ENCODE measurements at regions not wholly inside any gene's neighbourhood (a gene's known extent, or its start where the extent isn't known, plus 50 kb on each side); places are given as distances from the start of the nearest gene placed in this dataset.
"Not testable (repeated sequence)": the region's sequence is repeated elsewhere in the genome, so short reads cannot be mapped to it uniquely, and the experiment has no call there.

DNA sequence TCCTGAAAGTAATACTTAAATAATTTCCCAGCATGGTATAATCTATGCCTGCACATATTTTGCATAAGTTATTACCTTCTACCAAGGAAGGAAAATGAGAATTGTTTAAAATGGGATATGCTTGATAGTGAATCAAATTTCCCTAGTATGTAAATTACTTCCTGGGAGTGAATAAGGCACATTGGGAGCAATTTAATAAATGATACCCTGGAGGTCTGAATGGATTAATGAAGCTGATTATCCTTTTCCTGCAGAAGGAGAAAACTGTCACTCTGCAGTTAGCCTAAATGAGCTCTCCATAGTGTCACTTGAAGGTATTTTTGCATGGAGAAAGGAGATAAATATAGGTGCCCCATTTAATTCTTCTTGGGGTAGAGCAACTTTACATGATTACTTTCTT is 2212.0 kb downstream of the PCDH7 start:
- Histone ChIP-seq H3K36me3 (ENCODE audit: control insufficient read depth, insufficient read depth, low read length) (no peaks in the 10 kb centered on the region), H3K4me2 (ENCODE audit: extremely low read depth, insufficient read depth, low read length) (no peak overlapping the region), H3K4me3 (replicated peaks in 1 of 4; ENCODE audit: control extremely low read depth in 1 of 4, insufficient read depth in 1 of 4, low read depth in 3 of 4, low read length in 4 of 4) (no peak overlapping the region), H3K9ac (ENCODE audit: insufficient read depth, low read length) (no peak overlapping the region), H3K9me3 (ENCODE audit: control insufficient read depth, insufficient read depth, low read depth, low read length) (no peaks in the 10 kb centered on the region), H2AFZ (ENCODE audit: low read length) (no peak overlapping the region), H4K20me1 (ENCODE audit: control insufficient read depth, extremely low read depth, insufficient read depth, low read length) (no peaks in the 10 kb centered on the region), H3K27ac (ENCODE audit: insufficient read depth, low read length) (no peak overlapping the region), H3K4me1 (ENCODE audit: control insufficient read depth, extremely low read depth, insufficient read depth, low read length) (no peaks in the 10 kb centered on the region), H3K27me3 (ENCODE audit: control insufficient read depth, insufficient read depth, low read length) (no peaks in the 10 kb centered on the region), H3K79me2 (ENCODE audit: control insufficient read depth, insufficient read depth, low read length) (no peaks in the 10 kb centered on the region)
- no peak for TF ChIP-seq EZH2 (IDR thresholded peaks at IDR 0.05; ENCODE audit: low read length, missing control alignments)
- TF ChIP-seq, protein P1, sequence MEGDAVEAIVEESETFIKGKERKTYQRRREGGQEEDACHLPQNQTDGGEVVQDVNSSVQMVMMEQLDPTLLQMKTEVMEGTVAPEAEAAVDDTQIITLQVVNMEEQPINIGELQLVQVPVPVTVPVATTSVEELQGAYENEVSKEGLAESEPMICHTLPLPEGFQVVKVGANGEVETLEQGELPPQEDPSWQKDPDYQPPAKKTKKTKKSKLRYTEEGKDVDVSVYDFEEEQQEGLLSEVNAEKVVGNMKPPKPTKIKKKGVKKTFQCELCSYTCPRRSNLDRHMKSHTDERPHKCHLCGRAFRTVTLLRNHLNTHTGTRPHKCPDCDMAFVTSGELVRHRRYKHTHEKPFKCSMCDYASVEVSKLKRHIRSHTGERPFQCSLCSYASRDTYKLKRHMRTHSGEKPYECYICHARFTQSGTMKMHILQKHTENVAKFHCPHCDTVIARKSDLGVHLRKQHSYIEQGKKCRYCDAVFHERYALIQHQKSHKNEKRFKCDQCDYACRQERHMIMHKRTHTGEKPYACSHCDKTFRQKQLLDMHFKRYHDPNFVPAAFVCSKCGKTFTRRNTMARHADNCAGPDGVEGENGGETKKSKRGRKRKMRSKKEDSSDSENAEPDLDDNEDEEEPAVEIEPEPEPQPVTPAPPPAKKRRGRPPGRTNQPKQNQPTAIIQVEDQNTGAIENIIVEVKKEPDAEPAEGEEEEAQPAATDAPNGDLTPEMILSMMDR (conservative IDR thresholded peaks at IDR 0.05 in 1 of 2, IDR thresholded peaks at IDR 0.05 in 1 of 2; ENCODE audit: low read depth in 1 of 2, low read length in 2 of 2), result no peak
- DNase-seq (ENCODE audit: low read depth in 2 of 2), result no peak

DNA sequence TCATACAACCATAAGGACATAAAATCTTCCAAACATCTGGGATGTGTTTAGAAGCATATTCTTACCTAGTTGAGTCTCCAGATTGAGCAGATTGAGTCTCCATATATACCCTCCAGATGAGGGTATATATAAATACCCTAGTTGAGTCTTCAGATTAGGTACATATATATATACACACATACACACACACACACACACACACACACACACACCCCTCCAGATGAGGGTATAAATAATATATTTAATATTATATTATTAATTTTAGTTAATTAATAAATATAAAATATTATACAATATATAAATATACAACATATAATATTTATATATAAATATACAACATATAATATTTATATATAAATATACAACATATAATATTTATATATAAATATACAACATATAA is 2219.1 kb downstream of the PCDH7 start:
- not testable (repeated sequence) for H3K79me2 ChIP-seq (ENCODE audit: control insufficient read depth, insufficient read depth, low read length); H3K4me3 ChIP-seq (replicated peaks in 1 of 4; ENCODE audit: control extremely low read depth in 1 of 4, insufficient read depth in 1 of 4, low read depth in 3 of 4, low read length in 4 of 4)

DNA sequence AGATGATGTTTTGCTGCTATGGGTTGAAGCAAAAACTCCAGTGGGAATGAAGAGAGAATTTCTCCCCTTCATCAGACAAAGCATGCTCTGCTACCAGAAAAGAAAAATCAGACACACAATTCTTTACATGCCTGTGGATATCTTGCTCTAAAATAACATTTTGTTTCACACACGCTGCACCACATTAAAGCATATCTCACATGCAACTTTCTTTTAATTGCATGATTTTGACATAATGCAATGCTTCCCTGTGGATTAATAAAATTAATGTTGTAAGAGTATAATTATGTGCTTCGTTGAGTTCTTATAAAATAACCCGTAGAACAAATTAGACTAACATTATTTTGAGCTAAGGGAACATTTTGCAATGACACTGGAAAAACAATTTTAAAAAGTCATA is 2230.7 kb downstream of the PCDH7 start:
- Histone ChIP-seq H4K20me1 (ENCODE audit: control insufficient read depth, extremely low read depth, insufficient read depth, low read length) (no peaks in the 10 kb centered on the region), H3K27ac (ENCODE audit: insufficient read depth, low read length) (no peak overlapping the region), H3K4me1 (ENCODE audit: control insufficient read depth, extremely low read depth, insufficient read depth, low read length) (no peaks in the 10 kb centered on the region), H3K4me2 (ENCODE audit: extremely low read depth, insufficient read depth, low read length) (no peak overlapping the region), H3K79me2 (ENCODE audit: control insufficient read depth, insufficient read depth, low read length) (no peaks in the 10 kb centered on the region), H2AFZ (ENCODE audit: low read length) (no peak overlapping the region), H3K27me3 (ENCODE audit: control insufficient read depth, insufficient read depth, low read length) (no peaks in the 10 kb centered on the region), H3K9ac (ENCODE audit: insufficient read depth, low read length) (no peak overlapping the region), H3K36me3 (ENCODE audit: control insufficient read depth, insufficient read depth, low read length) (no peaks in the 10 kb centered on the region), H3K4me3 (replicated peaks in 1 of 4; ENCODE audit: control extremely low read depth in 1 of 4, insufficient read depth in 1 of 4, low read depth in 3 of 4, low read length in 4 of 4) (no peak overlapping the region), H3K9me3 (ENCODE audit: control insufficient read depth, insufficient read depth, low read depth, low read length) (no peaks in the 10 kb centered on the region)
- DNase-seq (ENCODE audit: low read depth in 2 of 2), result no peak
- TF ChIP-seq, protein P1 (conservative IDR thresholded peaks at IDR 0.05 in 1 of 2, IDR thresholded peaks at IDR 0.05 in 1 of 2; ENCODE audit: low read depth in 1 of 2, low read length in 2 of 2), result no peak
- no peak for TF ChIP-seq EZH2 (IDR thresholded peaks at IDR 0.05; ENCODE audit: low read length, missing control alignments)

More for the DNA sequence above, 2219.1 kb downstream of the PCDH7 start:
- not testable (repeated sequence) for H3K4me2 ChIP-seq (ENCODE audit: extremely low read depth, insufficient read depth, low read length); H3K27ac ChIP-seq (ENCODE audit: insufficient read depth, low read length); DNase-seq (ENCODE audit: low read depth in 2 of 2); H4K20me1 ChIP-seq (ENCODE audit: control insufficient read depth, extremely low read depth, insufficient read depth, low read length); H3K4me1 ChIP-seq (ENCODE audit: control insufficient read depth, extremely low read depth, insufficient read depth, low read length); H3K9me3 ChIP-seq (ENCODE audit: control insufficient read depth, insufficient read depth, low read depth, low read length); H2AFZ ChIP-seq (ENCODE audit: low read length); H3K27me3 ChIP-seq (ENCODE audit: control insufficient read depth, insufficient read depth, low read length); H3K36me3 ChIP-seq (ENCODE audit: control insufficient read depth, insufficient read depth, low read length); H3K9ac ChIP-seq (ENCODE audit: insufficient read depth, low read length)

Data from fibroblast of lung (primary cell).